TTC549 (cell line): ENCODE measurements at regions not wholly inside any gene's neighbourhood (a gene's known extent, or its start where the extent isn't known, plus 50 kb on each side); places are given as distances from the start of the nearest gene placed in this dataset.

Source experiments
- FAIRE-seq: peaks from 2 replicates; lab custom pipeline; 2012; peaks lifted over from hg19 to GRCh38; lab: Jason Lieb, UNC

DNA sequence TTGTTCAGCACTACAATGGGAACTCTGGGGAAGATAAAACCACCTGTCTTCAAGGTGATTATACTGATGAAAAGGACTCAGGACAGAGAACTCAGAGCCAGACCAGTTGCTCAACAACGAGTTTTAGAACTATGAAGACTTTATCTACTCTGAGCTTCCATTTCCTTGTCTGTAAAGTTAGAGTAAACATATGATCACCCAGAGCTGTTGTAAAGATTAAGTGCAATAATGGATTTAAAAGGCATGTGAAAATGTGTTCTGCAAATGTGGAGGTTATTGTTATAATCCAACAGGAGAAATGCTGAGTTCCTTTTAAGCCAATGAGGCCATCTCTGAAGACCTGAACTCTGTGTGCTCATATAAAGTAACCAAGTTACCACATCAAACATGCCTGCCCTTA lies 139.7 kb upstream of the CMC1 start:
- FAIRE-seq: no peak

DNA sequence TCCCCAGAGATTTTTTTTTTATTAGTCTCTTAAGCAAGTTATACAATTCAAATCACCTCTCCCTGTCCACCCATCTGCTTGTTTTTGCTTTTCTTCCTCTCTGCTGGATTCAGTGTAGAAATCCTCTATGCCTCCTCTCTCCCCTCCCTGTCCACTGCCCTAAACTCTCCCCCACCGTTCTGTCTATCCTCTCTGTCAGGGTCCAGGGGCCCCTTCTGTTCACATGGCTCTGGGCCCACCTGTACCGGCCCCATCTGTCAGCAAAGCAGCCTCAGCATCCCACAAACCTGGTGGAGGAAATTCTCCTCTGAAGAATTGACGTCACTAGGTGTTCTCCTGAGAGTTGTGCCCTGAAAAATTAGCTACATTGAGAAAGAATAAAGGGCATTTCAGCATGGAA lies 137.6 kb upstream of the CMC1 start:
- FAIRE-seq: no peak

DNA sequence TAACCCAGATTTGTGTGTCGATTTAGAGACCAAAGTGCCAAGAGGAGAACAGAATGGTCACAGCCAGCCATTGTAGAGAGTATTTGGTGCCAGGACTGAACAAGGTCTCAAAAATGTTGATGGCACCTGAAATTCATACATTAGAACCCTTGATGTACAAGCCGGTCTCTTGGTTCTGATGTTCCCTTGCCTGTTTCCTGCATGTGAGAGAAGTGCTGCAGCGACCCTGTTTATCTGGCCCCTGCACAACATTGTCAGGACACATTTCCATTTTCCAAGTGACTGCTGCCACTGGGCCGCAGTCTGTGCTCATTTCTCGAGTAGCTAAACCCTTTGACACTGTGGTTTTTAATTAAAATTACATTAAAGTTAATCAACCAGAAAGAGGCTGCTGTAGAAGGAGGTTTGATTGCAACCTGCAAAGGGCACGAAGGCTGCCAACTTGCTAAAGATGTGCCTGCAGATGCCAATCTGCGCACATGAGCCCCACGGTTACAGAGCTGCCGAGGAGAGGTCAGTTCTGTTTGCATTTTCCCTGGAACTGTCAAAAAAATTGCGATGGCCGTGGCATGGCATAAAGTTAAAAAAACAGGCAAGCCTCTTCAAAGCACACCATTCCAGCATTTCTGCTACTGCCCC lies 136.4 kb upstream of the CMC1 start:
- no peak for FAIRE-seq

DNA sequence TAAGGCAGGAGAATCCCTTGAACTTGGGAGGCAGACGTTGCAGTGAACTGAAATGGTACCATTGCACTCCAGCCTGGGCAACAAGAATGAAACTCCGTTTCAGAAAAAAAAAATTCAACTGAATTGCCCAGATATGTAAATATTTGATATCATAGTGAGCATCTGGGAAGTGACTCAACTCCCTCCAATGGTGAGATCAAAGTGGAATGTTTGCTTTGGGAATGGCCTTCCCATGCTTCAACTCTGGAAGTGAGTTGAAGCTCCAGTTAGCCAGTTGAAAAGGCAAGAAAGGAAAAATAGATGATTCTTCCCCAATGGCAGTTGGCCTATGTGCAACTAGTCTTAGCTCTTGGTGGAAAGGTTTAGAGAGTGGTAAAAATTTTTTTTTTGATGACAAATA lies 131.6 kb upstream of the CMC1 start:
- FAIRE-seq: no peak

DNA sequence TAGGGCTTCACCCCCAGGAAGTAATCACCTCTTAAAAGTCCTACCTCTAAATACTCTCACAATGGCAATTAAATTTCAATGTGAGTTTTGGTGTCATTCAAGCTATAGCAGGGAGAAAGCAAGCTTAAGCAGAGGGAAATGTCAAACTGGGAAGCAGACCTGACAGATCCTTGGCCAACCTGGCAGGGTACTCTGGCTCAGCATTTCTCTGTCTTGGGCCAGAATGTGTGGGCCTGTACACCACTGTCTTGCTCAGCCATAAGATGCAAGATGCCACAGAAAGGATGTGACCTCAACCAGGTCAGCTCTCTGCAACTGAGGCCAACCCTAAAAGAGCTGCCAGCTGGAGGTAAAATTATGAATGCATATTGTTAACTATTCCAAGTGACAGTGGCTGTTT lies 130.6 kb upstream of the CMC1 start:
- FAIRE-seq: no peak

DNA sequence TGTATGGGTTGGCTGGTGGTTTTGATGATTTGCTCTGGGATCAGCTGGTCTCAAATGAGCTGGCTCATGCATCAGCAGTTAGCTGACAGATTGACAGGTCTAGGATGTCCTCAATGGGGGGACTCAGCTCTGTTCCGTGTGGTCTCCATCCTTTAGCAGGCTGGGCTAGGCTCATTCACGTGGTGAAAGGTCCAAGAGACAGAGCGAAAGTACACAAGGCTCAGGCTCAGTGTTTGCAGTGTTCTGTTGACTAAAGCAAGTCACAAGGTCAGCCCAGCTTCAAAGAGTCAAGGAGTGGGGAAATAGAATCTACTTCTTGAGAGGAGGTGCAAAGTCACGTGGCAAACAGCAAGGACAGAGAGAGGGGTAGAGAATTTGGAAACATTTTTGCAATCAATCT lies 126.5 kb upstream of the CMC1 start:
- FAIRE-seq: no peak

DNA sequence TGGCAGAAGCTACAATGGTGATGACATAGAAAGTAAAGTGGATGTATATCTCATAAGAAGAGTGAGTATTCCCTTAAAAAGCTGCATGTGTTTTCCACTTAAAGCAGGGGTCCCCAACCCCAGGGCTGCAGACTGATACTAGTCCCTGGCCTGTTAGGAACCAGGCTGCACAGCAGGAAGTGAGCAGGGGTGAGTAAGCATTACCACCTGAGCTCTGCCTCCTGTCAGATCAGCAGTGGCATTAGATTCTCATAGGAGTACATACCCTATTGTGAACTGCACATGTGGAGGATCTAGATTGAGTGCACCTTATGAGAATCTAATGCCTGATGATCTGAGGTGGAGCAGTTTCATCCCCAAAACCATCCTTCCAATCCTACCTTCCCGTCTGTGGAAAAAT lies 126.1 kb upstream of the CMC1 start:
- no peak for FAIRE-seq

DNA sequence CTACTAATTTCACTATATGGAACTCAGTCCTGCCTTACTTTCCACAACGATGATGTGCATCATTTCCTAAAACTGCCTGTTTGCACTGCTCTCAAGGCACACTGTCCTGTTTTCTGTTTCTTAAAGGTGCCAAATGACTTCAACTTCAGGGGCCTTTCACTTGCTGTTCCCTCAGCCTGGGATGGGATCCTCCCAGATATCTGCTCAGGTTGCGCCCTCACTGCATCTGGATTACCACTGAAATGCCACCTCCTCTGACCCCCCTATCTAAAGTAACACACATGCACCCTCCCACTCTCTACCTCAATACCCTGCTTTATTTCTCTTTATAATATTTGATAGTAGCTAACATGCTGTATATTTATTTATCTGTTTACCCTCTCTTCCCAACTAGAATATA lies 123.8 kb upstream of the CMC1 start:
- FAIRE-seq: no peak

DNA sequence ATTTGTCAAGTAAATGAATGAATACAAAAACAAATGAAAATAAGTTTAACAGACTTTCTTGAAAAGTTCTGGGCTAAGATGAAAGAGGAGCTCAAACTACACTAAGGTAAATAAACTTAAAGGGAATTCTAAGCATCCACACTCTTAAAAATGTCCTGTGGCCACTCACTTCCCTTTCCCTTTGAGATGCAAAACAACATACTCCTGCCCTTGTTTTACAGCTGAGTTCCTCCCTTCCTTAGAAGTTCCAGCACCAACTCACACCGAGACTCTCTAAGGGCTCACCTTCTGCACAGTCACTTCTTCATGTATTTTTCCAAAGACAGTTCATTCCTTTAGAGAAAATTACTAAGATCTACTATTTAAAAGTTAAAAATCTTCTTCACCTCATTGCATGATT lies 123.3 kb upstream of the CMC1 start:
- FAIRE-seq: no peak

DNA sequence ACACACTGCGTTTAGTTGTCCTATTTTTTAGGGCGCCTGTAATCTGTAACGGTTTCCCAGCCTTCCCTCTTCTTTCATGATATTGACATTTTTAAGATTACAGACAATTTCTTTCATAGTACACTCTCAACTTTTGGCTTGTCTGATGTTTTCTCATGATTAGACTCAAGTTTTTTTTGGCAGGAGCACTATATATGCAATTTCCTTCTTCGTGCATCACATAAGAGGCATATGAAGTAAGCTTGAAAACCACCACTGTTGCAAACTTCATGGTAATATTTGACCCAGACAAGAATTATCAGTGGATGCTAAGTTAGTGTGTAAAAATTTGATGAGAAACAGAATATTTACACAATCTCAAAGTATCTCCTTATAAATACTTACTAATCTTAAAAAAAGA lies 119.2 kb upstream of the CMC1 start:
- FAIRE-seq: no peak

DNA sequence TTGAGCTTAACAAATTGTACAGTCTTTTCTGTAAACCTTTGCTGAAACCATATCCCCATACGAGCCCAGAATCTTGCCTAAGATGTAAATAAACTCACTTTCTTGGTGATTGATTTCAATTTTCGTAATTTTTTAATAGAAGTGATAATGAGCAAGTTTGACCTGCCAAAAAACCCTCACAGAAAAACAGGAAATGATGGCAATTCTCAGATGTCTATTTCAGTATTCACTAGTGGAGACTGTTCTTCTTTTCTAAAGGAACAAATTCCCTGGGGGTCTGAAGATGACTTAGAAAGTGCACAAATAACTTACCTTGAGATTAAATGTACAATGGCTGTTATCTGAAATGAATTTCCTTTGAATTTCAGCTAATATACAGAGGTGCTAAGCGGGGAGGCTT lies 116.5 kb upstream of the CMC1 start:
- FAIRE-seq: no peak

DNA sequence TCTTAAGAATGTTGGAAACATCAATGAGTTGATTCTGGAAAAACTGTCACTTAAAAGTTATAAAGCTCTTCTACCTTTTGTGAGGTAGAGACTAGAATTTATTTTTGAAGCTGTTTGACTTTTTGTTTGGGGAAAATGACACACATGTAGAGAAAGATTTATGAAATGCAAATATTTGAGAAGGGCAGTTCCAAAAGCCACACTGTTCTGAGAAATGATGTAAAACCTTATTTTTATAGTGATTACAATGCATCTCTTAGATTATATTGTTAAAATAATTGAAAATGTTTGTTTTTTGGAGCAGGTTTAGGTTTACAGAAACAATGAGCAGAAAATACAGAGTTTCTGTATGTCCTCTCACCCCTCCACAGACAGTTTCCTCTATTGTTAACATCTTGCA lies 116.1 kb upstream of the CMC1 start:
- FAIRE-seq: no peak

DNA sequence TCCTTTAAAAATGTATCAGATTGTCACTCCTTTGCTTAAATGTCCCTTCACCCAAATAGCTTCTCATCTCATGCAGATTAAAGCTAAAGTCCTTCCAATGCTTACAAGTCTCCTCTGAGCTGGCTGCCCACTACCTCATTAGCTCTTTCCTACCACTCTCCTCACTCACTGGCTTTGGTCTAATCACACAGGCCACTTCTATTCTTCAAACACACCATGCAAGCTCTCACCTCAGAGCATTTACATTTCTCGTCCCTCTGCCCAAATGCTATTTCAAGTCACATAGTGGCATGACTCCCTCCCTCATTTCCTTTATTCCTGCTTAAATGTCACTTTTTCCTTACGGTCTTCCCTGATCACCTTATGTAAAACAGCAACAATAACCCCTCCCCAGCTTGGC lies 110.6 kb upstream of the CMC1 start:
- FAIRE-seq: no peak

DNA sequence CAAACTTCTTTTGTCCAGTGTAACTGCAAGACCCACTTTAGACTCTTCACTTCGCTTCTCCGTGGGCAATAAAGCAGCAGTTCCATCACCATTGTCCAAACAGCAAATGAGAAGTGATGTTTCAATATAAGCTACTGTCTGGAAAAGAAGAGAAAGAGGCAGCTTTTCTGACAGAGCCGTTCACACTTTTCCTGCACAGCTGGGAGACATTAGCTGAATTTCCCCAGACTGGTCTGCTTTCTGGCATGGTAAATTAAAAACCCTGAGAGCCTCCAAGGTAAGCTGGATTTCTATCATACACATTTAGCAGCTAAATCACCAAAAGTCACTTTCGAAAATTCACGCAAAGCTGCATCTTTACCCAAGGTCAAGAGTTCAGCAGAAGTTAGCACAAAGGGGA lies 108.5 kb upstream of the CMC1 start:
- FAIRE-seq: no peak

DNA sequence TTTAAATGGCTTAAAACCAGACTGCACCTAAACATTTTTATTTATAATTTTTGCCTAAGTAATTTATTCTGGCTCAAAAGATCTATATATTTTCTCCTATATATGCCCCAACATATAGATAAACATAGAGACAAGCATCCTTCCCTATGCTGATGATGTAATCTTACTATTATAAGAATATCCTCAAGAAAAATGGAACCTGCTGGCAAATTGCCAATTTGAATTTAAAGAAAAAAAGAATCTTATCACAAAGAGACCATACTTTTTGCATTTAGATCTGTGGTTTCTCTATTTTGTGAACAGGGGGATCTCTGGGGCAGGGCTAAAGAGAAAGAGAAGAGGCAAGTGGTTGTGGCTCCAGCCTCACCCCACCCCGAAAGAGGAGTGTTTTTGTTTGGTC lies 107.2 kb upstream of the CMC1 start:
- FAIRE-seq: no peak

DNA sequence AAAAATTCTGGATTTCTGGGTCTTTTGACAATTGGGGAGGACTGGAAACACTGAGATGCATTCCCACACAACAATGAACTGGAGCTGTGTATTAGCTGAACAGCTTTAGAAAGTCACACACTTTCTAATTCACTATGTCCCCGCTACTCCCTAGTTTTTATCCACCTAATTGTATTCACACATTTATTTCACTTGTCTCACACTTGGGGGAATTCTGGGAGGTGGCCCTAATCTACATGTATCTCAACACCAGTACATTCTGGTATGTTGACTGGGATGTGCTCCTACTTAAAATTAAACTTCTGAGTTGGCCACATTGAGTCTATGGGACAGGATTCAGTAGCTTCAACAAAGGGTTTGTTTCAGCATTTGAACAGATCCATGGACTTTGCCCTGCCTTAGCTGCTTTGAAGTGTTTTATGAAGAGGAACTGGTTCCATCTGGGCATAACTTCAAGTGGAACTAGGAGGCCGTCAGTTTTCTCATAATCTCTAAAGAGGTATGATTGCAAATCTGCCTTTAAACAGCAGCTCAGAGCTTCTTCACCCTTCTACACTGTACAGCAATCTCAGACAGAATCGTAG lies 106.5 kb upstream of the CMC1 start:
- no peak for FAIRE-seq

DNA sequence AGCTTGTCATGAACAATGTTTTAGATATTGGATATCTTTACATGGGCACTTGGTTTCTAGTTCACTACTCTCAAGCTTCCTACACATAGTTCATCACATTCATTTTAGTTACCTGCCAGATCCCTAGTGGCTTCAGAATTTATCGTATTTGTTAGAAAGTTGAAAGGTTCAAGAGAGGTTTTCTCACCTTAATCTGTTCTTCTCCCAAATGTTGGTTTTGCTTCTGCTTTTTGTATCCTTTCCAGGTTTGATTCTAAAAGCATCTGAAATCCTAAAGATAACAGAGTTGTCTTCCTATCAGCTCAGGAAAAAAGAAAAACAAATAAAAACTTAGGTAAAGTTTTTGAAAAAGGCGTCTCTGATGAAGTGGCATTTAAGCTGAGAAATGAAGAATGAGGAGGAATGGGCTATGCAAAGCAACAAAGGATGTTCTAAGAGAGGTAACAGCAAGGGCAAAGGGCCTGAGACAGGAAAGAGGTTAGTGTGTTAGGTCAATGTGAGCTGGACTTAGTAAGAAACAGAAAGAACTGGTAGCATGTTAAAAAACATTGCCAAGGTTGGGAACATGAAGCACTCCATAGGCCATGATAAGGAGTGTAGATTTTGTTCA lies 104.7 kb upstream of the CMC1 start:
- FAIRE-seq: no peak

DNA sequence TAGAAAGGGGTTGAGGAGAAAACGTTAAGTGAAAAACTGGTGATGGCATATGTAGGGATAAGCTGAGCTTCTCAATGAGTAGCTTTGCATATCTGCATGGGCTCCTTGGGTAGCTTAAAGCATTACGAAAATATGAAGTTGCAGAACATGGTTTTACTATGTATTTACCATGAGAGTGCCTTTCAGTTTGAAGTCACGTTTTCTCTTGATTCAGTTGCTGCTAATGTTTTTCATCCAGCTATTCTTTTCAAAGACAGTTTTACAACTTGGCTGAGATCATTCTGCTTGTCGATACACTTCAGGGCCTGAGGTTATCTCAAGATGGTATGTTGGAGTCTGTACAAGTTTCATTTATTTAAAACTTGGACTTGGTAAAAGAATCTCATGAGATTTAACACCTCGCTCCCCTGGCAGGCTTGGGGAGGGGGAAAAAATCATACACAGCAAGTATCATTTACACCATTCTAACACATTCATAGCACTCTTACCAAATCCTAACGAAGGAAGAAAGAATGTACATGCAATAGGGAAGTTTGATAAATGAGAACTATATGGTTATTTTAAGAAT lies 103.3 kb upstream of the CMC1 start:
- no peak for FAIRE-seq

DNA sequence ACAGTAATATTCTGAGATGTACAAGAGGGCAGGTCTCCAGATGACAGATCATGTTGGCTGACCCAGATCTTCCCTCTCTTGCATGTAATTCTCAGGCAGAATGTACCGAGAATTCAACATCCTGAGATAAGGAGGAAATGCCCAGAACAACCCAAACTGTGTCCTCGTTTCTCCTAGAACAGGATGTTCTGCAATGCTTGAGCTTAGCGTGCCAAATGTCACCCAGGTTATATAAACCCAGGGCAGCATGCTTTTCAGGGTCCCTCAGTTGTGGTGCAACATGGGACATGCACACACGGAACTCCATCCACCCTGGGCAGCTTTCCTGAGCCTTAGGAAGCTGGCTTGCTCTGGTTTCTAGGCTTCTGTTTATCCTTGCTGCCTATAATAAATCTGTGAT lies 102.1 kb upstream of the CMC1 start:
- FAIRE-seq: no peak

DNA sequence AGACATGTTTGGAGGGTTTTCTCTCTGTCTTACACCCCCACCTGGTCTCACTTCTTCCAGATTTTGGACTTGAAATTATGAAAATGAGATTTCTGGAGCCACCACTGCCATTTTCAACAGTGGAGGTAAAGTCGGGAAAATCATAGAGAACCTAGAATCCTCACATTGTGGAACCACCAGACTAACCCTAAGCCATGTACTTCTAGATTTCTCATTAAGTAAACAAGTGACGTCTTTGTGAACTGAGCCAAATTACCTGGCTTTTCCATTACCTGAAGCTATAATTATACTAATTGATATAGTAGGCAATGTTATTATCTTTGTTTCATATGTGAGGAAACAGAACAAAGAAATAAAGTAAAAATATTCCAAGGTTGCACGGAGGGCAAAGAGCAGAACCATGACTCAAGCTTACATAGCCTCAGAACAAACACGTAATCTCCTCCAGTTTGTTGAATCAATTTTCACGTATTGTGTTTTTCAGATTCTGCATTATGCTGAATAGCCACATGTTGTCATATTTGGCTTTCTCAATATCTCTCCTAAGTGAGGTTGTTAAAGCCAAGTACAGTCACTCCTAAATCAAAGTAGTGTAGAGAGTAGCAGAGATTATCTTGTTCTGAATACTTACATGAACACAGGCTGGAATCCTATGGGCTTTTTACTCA lies 101.3 kb upstream of the CMC1 start:
- no peak for FAIRE-seq

DNA sequence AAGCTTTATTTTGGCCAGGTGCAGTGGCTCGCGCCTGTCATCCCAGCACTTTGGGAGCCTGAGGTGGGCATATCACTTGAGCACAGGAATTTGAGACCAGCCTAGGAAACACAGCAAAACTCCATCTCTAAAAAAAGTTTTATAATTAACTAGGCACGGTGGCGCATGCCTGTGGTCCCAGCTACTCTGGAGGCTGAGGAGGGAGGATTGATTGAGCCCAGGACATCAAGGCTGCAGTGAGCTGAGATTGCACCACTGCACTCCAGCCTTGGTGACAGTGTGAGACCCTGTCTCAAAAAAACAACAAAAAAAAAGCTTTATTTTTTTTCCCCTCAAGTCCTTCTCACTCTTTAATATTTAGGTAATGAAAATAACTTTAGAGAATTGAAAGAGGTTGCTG lies 100.8 kb upstream of the CMC1 start:
- FAIRE-seq: no peak

DNA sequence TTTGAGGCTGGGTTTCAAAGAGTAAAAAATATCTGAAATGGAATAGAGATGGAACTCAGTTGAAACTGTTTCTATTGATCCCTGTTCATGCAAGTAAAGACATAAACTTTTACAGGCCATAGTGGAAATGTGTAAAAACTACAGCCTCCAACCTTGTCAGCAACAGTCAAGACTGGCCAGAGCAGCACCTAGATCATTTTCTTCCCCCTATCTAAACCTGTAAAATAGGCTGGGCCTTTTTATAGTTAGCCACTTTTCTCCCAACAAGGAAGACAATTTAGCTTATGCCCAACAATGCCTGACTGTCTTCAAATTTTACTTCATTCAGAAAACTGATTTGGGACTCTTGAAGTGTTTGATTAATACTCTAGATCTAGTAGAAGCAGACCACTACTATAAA lies 91.5 kb upstream of the CMC1 start:
- no peak for FAIRE-seq

DNA sequence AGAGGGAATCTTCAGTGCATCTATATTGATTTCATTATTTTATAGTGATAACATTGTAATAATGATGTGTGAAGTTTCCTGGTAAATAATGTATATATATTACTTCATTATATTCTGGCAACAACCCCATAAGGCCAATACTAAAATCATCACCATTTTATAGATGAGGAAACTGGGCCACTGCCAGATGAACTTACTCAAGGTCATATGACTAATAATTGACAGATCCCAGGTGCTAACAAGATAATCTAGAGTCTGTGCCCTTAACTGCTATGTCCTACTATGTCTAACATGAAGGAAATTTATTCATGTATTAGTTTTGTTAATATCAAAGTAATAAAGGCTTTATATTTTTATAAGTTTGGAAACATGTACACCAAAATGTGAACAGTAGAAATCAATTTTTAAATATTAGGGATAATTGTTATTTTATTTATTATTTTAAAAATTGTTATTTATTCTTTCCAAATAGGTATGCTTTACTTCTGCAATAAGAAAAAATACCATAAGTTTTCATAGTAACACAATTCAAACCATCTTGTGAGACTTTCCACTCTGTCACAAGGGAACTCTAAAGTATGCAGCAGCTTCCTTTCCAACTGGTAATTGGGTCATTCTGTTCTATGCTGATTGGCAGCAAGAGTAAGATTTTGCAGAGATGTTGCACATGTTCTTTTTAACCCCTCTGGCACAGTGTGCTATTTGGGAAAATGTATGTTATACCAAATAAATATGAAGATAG lies 90.8 kb upstream of the CMC1 start:
- no peak for FAIRE-seq
